GM23248 (cell line): ENCODE measurements at regions not wholly inside any gene's neighbourhood (a gene's known extent, or its start where the extent isn't known, plus 50 kb on each side); places are given as distances from the start of the nearest gene placed in this dataset.
"Not testable (repeated sequence)": the region's sequence is repeated elsewhere in the genome, so short reads cannot be mapped to it uniquely, and the experiment has no call there.

Experiments used
- DNase-seq: peaks from one replicate; pipeline ENCODE4 v3.0.0-alpha.2; 2015
- H2AFZ ChIP-seq: fragments of 200-600 bp; sonication (generic); 2 replicates; pipeline ENCODE4 v1.6.1; 2016; ENCODE audit warnings: antibody characterized with exemption
- H3F3A ChIP-seq: fragments of 200-600 bp; sonication (generic); 2 replicates; pipeline ENCODE4 v1.6.1; 2016; ENCODE audit warnings: mild to moderate bottlenecking, antibody characterized with exemption, mixed run types; ENCODE audit not compliant: insufficient read depth
- H3K27ac ChIP-seq: fragments of 200-600 bp; sonication (generic); 2 replicates; pipeline ENCODE4 v1.5.1; 2016; ENCODE audit warnings: mild to moderate bottlenecking
- H3K27me3 ChIP-seq: fragments of 200-600 bp; sonication (generic); replicated peaks from 2 replicates; pipeline ENCODE4 v1.6.1; 2016; ENCODE audit warnings: mild to moderate bottlenecking; ENCODE audit not compliant: insufficient read depth
- H3K36me3 ChIP-seq: fragments of 200-600 bp; sonication (generic); 2 replicates; pipeline ENCODE4 v1.6.1; 2016; ENCODE audit warnings: low read depth, mild to moderate bottlenecking
- H3K4me1 ChIP-seq: fragments of 200-600 bp; sonication (generic); 2 replicates; pipeline ENCODE4 v1.6.1; 2016; ENCODE audit warnings: mild to moderate bottlenecking; ENCODE audit not compliant: insufficient read depth
- H3K4me2 ChIP-seq: fragments of 200-600 bp; sonication (generic); one replicate; pipeline ENCODE4 v1.6.1; 2016; ENCODE audit warnings: mild to moderate bottlenecking; ENCODE audit not compliant: unreplicated experiment
- H3K4me3 ChIP-seq: fragments of 200-600 bp; sonication (generic); 2 replicates; pipeline ENCODE4 v1.5.1; 2016; ENCODE audit warnings: mild to moderate bottlenecking
- H3K79me2 ChIP-seq: fragments of 200-600 bp; sonication (generic); 2 replicates; pipeline ENCODE4 v1.6.1; 2016; ENCODE audit warnings: mild to moderate bottlenecking; ENCODE audit not compliant: insufficient read depth
- H3K9ac ChIP-seq: fragments of 200-600 bp; sonication (generic); 2 replicates; pipeline ENCODE4 v1.6.1; 2016; ENCODE audit warnings: mild to moderate bottlenecking
- H3K9me2 ChIP-seq: fragments of 200-600 bp; sonication (generic); 2 replicates; pipeline ENCODE4 v1.6.1; 2016; ENCODE audit warnings: mixed run types, mild to moderate bottlenecking, moderate library complexity; ENCODE audit not compliant: insufficient read depth
- H3K9me3 ChIP-seq: fragments of 200-600 bp; sonication (generic); one replicate; pipeline ENCODE4 v1.6.1; 2017; ENCODE audit warnings: low read depth
- H4K20me1 ChIP-seq: fragments of 200-600 bp; sonication (generic); 2 replicates; pipeline ENCODE4 v1.6.0; 2016; ENCODE audit not compliant: insufficient read depth
- EZH2 ChIP-seq: fragments of 200-600 bp; sonication (generic); IDR thresholded peaks from 2 replicates; pipeline ENCODE4 v1.6.1; 2018; ENCODE audit warnings: antibody characterized with exemption, mild to moderate bottlenecking; ENCODE audit not compliant: insufficient read depth, poor library complexity, severe bottlenecking
- EZH2phosphoT487 ChIP-seq: fragments of 200-600 bp; sonication (generic); IDR thresholded peaks from 2 replicates; pipeline ENCODE4 v1.6.1; 2018; ENCODE audit warnings: antibody characterized with exemption, moderate library complexity, mild to moderate bottlenecking, low read depth; ENCODE audit not compliant: insufficient read depth
- WGBS, 2 experiments: methylation state at CpG; one replicate each; pipeline ENCODE4 v1.1.6; 2015 to 2017; ENCODE audit warnings: low lambda C conversion rate in 2 of 2, low coverage in 1 of 2; ENCODE audit errors: missing lambda C conversion rate in 2 of 2; 5-methylcytosine and 5-hydroxymethylcytosine counted together
- in situ Hi-C: fragments of 300-500 bp; cut with MboI; formaldehyde crosslinking; loops from 2 replicates; pipeline ENCODE4 v1.15.0; 2020

GRCh38 chr7:52609511-52609910 lies 425.9 kb upstream of the POM121L12 start:
- H3K4me3 ChIP-seq, result no peak overlapping the region
- no peaks in the 10 kb centered on the region for H3K27me3 ChIP-seq
- H3F3A ChIP-seq, result no peaks in the 10 kb centered on the region
- TF ChIP-seq EZH2 (no peak), EZH2phosphoT487 (no peak)
- DNase-seq, result no peak
- no peak overlapping the region for H3K4me2 ChIP-seq
- 21 to 22% methylated on average over 6 of the region's 6 CpGs for WGBS, 2 experiments
- H3K36me3 ChIP-seq, result no peaks in the 10 kb centered on the region
- H3K9ac ChIP-seq, result no peak overlapping the region
- H3K9me3 ChIP-seq, result no peaks in the 10 kb centered on the region
- no peaks in the 10 kb centered on the region for H3K4me1 ChIP-seq
- H4K20me1 ChIP-seq, result no peaks in the 10 kb centered on the region
- H3K79me2 ChIP-seq, result no peaks in the 10 kb centered on the region
- H2AFZ ChIP-seq, result no peak overlapping the region
- H3K9me2 ChIP-seq, result no peaks in the 10 kb centered on the region
- in situ Hi-C loops, result no loop called here
- H3K27ac ChIP-seq, result no peak overlapping the region

GRCh38 chr7:52592698-52593097 lies 442.7 kb upstream of the POM121L12 start:
- in situ Hi-C loops, result no loop called here
- Histone ChIP-seq H3K9me2 (no peaks in the 10 kb centered on the region), H3K4me3 (no peak overlapping the region), H2AFZ (no peak overlapping the region), H3K79me2 (no peaks in the 10 kb centered on the region), H3K27ac (no peak overlapping the region), H3K4me2 (no peak overlapping the region), H3F3A (no peaks in the 10 kb centered on the region), H3K9me3 (peaks cover 4% of the 10 kb centered on the region), H3K9ac (no peak overlapping the region), H3K4me1 (no peaks in the 10 kb centered on the region), H3K27me3 (no peaks in the 10 kb centered on the region), H4K20me1 (no peaks in the 10 kb centered on the region), H3K36me3 (no peaks in the 10 kb centered on the region)
- WGBS, 2 experiments, result 1 to 5% methylated on average over 3 of the region's 3 CpGs
- DNase-seq, result no peak
- TF ChIP-seq EZH2phosphoT487, result no peak
- no peak for TF ChIP-seq EZH2

GRCh38 chr7:52586704-52587103 lies 448.7 kb upstream of the POM121L12 start:
- WGBS, 2 experiments, result 1 to 3% methylated on average over 4 of the region's 4 CpGs
- in situ Hi-C loops, result no loop called here
- no peak overlapping the region for H3K4me3 ChIP-seq

GRCh38 chr7:52584041-52584440 lies 451.4 kb upstream of the POM121L12 start:
- no peaks in the 10 kb centered on the region for H3K79me2 ChIP-seq

More at GRCh38 chr7:52586704-52587103, 448.7 kb upstream of the POM121L12 start:
- no peaks in the 10 kb centered on the region for H3F3A ChIP-seq
- H3K9ac ChIP-seq, result no peak overlapping the region
- no peaks in the 10 kb centered on the region for H4K20me1 ChIP-seq
- H3K4me2 ChIP-seq, result no peak overlapping the region
- TF ChIP-seq EZH2, result no peak
- TF ChIP-seq EZH2phosphoT487, result no peak
- H3K9me2 ChIP-seq, result no peaks in the 10 kb centered on the region
- no peaks in the 10 kb centered on the region for H3K36me3 ChIP-seq
- no peaks in the 10 kb centered on the region for H3K4me1 ChIP-seq
- H3K27ac ChIP-seq, result no peak overlapping the region
- no peaks in the 10 kb centered on the region for H3K79me2 ChIP-seq
- H3K9me3 ChIP-seq, result peaks cover 4% of the 10 kb centered on the region
- no peaks in the 10 kb centered on the region for H3K27me3 ChIP-seq
- no peak overlapping the region for H2AFZ ChIP-seq
- DNase-seq, result no peak

DNA sequence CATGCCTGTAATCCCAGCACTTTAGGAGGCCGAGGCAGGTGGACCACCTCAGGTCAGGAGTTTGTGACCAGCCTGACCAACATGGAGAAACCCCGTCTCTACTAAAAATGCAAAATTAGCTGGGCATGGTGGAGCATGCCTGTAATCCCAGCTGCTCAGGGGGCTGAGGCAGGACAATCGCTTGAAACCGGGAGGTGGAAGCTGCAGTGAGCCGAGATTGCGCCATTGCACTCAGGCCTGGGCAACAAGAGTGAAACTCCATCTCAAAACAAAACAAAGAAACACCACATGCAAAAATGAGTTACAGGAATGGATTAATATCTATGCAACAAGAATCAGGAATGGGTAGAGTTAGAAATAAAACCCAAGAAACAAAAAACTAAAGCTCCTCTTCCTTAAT lies 462.3 kb upstream of the POM121L12 start:
- H3K9me3 ChIP-seq, H3K36me3 ChIP-seq, H2AFZ ChIP-seq, H3F3A ChIP-seq, H3K4me1 ChIP-seq, H4K20me1 ChIP-seq, H3K4me3 ChIP-seq, H3K9ac ChIP-seq, H3K27ac ChIP-seq, DNase-seq, H3K9me2 ChIP-seq, H3K79me2 ChIP-seq, in situ Hi-C loops, H3K4me2 ChIP-seq, H3K27me3 ChIP-seq: not testable (repeated sequence)
- WGBS, 2 experiments, result 34 to 38% methylated on average over 6 of the region's 6 CpGs

More at GRCh38 chr7:52584041-52584440, 451.4 kb upstream of the POM121L12 start:
- no peak for DNase-seq
- no peak for TF ChIP-seq EZH2phosphoT487
- no peak for TF ChIP-seq EZH2
- Histone ChIP-seq H2AFZ (no peak overlapping the region), H4K20me1 (no peaks in the 10 kb centered on the region), H3K4me2 (no peak overlapping the region), H3K27me3 (no peaks in the 10 kb centered on the region), H3K36me3 (no peaks in the 10 kb centered on the region), H3K27ac (no peak overlapping the region), H3K9ac (no peak overlapping the region), H3F3A (no peaks in the 10 kb centered on the region), H3K9me2 (no peaks in the 10 kb centered on the region), H3K4me3 (no peak overlapping the region), H3K9me3 (peaks cover 2% of the 10 kb centered on the region), H3K4me1 (no peaks in the 10 kb centered on the region)
- in situ Hi-C loops, result no loop called here
- 0 to 3% methylated on average over 2 of the region's 2 CpGs for WGBS, 2 experiments
